ENCODE measurements at regions not wholly inside any gene's neighbourhood (a gene's known extent, or its start where the extent isn't known, plus 50 kb on each side); places are given as distances from the start of the nearest gene placed in this dataset.
"Not testable (repeated sequence)": the region's sequence is repeated elsewhere in the genome, so short reads cannot be mapped to it uniquely, and the experiment has no call there.

DNA sequence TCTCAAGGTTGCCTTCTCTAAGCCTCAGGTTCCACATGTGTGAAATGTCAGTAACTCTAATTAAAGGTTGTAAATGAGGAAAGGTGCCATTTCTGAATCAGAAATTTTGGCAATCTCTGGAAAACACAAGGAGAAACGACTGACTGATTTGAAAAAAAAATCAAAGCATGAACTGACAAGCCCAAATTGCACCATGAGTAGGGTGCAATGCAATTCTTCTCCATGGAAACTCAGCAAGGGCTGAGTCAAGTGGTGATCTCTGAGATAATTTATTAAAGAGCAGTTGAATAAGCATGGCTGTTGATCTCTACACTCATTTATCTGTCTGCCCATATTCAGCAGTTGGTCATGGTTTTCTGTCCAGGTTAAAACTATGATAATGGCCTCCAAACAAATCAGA, 201.6 kb upstream of the CMC1 start:
- no peak for DNase-seq

DNA sequence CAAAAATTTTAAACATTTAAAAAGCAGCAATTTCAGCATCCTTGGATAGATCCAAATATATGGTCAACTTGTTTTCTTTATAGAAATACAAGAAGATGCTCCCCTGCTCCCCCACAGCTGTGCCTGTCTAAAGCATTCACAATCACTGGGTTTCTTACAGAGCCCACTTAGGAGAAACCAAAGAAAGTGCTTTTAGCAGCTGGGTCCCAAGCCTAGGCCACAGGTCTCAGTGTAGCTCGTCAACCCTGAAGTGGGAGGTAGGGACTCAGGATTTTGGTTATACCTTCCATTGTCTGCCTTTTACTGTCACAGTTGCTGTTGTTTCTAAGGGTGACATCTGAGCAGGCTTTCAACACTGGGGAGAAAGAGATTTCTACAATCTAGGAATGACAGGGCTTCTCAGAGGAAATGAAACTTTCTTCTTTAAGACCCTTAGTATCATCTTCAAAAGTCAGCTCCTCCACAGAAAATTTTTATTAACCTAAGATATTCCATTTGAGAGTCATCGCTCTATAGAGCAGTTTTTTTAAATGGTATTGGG, 199.3 kb upstream of the CMC1 start:
- DNase-seq: no peak

DNA sequence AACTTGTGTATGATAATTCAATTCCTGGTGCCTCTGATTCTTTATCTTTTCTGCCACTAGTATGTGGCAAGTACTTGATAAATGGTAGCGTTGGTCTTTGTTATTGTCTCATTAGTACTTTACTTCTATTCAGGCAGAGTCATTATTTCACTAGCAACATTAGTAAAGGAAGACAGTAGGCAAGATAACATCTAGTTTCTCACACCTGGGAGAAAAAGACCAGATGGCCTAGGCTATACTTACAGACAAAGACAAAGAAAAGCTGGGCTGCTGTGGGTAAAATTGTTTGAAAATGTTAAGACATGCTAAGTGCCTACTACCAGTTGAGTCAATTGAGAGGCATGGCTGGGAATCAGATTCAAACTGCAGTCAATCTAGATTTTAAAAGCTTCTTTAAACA, 198.7 kb upstream of the CMC1 start:
- no peak for DNase-seq

DNA sequence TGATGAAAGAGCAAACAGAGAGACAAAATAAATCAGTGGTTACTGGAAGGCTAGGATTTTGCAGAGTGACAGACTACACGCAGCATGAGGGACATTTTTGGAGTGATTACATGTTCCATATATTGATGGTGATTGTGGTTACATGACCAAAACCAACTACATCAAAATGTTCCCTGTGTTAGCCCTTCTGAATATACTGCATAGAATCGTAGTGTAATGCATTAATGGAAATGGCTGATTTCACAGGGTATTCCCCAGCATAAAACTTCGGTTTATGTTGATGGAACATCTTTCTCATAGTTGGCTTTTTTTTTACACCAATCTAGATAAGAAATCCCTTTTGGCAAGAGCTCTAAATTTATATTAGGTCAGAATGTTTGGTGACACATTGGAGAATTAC, 191.3 kb upstream of the CMC1 start:
- no peak for DNase-seq

DNA sequence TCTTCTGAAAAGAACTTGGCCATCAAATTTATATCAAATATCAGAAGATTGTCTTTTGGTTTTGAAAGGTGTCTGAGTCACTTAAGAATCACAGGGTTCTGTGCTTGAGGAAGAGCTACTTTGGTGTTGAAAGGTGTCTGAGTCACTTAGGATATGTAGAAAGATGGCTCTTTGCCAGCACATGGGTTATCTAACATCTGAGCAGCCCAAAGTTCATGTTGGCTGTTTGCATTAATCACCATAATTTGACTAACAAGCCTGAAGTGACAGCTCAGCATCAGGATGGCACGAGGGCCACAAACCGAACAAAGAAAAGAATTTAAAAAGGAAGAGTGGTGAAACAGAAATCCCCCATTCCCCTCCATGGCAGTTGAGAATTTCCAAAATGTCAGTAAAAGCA, 190.5 kb upstream of the CMC1 start:
- DNase-seq: peak; percentile 13 to 33

DNA sequence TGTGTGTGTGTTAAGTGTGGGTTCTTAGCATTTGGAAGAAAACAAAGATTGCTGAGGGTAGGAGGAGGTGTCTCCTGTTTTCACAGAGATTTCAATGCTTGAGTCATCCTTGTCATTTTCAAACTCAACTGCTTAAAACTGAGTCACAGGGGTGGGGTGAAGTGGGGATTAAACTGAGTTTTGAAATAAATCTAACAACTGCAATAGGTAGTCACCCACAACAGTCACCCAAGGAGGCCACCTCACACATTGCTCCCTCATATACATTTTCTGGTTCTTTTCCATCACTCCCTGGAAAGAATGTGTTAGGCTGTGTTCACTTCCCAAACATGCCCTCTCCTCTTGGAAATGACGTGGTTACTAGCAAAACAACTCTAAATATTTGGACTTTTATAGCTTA, 187.7 kb upstream of the CMC1 start:
- peak; percentile 24 to 35 for DNase-seq

DNA sequence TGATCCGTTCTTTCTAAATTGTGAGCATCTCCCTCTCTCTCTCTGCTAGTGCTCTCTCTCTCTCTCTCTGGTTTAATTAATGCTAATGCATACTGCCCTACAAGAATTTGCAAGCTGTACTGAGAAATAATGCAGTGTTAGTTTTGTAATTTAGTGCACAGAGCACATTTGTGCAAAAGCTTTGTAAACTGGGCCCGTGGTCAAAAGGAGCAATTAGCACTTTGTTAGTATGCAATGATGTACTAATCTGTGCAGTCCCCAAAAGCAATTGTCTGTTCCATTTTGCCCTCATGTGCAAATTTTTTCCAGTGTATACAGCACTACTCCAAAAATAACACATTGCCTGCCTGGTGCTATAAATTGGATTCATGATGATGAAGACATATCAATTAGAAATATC, 184.6 kb upstream of the CMC1 start:
- no peak for DNase-seq

DNA sequence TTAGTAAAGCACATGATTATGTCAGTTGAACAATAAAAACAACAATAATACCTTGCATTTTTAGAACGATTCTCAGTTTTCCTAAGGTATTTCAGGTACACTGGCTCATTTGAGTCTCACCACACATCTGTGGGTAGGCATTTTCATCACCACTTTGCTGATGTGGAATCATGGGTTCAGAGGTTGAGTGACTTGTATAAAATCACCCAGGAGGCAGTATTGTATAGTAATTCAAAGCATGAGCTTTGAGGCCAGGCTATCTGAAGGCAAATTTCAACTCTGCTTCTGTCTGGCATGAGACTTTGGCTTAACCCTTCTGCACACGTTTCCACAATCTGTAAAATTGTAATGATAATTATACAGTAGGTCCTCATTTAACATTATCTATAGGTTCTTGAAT, 183.9 kb upstream of the CMC1 start:
- DNase-seq: no peak

DNA sequence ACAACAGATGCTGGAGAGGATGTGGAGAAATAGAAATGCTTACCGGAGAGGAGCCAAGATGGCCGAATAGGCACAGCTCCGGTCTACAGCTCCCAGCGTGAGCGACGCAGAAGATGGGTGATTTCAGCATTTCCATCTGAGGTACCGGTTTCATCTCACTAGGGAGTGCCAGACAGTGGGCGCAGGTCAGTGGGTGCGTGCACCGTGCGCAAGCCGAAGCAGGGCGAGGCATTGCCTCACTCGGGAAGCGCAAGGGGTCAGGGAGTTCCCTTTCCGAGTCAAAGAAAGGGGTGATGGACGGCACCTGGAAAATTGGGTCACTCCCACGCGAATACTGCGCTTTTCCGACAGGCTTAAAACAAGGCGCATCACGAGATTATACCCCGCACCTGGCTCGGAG, 182.2 kb upstream of the CMC1 start:
- DNase-seq: not testable (repeated sequence)

DNA sequence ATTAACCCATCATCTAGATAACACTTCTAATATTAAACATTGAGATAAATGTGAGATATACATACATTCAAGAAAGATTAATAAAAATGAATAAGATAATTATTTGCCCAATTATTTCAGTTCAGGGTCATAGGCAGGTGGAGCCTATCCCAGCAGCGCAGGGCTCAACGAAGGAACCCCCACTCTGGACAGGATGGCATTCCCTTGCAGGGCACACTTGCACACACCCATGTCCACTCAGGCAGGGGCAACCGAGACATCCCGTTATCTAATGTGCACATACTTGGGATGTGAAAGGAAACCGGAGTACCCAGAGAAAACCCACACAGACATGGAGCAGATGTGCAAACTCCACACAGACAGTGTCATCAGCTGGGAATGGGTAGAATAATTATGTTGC, 175.4 kb upstream of the CMC1 start:
- DNase-seq: no peak

DNA sequence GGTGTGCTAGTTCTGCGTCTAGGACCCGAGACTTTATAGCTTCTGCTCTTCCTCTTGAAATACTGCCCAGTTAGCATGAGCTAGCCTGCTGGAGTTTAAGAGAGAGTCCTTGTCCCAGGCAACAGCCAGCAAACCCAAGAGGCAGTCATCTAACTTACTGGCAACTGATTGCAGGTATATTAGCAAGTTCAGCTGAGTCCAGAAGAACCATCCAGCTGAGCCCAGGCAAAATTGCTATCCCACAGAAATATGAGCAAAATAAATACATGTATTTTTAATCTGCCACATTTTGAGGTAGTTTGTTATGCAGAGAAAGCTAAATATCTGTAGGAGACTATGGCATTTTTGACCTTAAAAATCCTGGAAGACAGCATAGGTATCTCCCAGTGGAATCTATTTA, 174.4 kb upstream of the CMC1 start:
- no peak for DNase-seq

DNA sequence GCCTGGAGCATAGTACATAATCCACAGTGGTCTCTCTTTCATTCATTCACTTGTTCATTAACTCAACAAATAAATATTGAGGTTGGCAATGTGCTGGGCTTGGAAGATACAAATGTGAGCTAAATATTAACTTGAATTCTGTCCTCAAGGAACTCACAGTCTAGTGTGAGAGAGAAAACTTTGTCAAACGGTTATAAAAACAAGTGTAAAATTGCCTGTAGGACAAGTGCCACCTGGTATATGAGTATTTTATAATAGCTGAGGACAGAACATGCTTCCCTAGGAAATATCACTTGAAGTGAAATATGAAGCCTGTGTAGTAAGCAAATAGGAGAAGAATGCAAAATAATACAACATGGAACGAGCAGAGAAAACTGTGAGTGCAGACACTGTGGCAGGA, 173.1 kb upstream of the CMC1 start:
- no peak for DNase-seq

DNA sequence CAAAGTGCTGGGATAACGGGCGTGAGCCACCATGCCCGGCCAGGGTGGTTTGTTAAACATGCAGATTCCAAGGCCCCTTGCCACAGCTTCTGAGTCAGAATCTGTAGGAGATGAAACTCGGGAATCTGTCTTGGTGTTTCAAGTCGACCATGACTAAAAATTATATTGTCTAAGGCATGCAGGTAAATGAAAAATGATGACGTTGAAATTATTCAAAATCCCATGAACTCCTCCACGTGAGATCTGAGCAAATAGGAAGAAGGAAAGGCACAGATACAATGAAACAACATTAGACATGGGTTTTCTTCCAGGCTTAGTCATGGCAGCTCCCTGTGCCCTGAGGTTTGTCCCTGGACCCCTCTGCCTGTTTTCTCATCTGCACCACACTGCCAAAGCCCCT, 172.0 kb upstream of the CMC1 start:
- DNase-seq: no peak

DNA sequence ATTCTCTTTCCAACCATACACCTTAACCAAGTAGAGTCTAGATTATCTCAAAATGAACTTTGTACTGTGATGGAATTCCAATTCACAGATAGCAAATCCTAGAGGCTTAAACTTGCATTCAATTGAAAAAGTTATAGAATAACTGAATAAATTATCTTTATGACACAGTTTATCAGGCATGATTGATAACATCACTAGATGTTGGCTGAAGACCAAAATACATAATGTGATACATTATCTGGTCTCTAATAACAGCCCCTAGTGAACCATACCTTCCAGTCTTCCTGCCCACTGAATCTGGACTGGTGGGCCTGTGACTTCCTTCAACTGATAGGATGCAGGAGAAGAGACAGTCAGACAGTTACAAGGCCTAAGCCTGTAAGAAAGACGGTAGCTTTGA, 165.2 kb upstream of the CMC1 start:
- DNase-seq: no peak

DNA sequence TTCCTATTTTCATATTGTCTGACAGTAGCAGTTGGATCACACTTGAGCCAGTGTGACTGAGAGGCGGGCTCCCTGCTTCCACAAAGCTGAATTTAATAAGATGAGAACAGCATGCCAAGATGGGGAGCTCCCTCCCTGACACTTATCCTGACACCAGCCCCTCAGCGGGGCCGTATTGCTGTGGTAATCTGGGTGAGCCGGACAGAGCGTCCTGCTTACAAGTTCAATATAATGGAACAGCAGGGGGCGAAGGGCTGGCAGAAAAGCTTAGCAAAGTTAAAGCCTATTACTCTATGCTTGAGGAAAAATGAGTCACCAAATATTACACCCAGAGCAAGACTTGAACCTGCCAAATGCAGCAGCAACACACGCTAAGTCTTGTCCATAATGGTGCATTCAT, 163.8 kb upstream of the CMC1 start:
- no peak for DNase-seq

DNA sequence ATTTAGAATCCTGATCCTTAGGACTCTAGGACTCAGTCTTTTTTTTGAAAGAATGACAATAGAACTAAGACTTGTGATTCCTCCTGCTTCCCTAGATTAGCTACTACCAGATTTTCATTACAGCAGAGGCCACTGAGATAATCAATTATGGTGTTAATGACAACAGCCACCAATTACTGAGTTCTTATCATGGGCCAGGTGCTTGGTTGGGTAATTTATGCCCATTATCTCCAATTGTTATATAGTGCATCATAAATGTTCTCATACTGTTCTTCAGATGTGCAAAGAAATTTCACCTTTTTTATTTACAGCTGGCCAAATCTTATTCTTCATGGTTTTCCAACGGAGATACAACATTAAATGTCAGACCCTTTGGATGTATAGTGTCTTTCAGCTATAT, 162.9 kb upstream of the CMC1 start:
- no peak for DNase-seq

DNA sequence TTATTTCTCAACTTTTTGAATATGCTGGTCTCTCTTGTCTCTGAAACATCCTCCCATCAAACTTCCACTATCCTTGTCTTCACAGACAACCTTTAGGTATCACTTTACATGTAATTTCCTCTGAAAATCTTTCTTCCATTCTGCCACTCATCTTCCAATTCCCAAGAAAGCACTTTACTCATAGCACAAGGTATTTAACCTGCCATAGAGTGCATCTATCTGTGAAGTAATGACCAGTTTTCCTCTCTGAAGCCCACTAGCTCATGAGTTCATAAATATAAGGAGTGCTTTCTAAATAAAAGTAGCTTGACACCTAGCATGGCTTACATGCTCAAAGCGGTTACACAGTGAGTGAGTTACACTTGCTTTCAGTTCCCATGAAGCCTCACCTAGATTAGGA, 160.7 kb upstream of the CMC1 start:
- no peak for DNase-seq

DNA sequence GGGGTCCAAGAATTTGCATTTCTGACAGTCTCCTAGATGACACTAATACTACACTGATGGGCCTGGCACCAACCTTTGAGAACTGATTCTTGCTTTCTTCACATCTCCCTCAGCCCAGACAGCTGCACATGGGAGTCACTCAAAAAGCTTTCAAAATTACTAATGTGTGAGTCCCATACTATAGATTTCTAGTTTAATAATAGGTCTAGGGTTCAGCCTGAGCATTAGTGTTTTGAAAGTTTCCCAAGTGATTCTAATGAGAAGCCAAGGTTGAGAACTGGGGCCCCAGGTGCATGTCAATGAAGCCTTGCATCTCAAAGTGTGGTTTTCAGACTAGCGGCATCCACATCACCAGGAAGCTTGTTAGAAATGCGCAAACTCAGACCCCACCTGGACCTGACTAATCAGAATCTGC, 159.9 kb upstream of the CMC1 start:
- DNase-seq: no peak

DNA sequence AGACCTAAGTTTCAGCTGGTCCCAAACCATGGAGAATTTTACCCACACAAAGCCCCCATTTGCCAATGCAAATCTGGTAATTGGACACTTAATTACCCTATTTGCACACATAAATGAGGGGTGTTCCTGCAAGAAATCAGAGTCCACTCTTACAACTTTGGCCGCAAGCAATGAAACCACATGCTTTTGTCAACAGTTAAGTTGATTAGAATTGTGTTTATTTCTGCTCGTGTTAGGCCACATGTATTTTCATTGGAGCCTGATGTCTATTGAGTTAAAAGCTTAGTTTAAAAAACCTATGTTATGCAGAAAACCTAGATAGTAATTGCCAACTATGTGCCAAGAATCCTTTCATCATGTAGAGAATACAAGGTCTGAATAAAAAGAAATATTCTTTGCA, 153.8 kb upstream of the CMC1 start:
- no peak for DNase-seq

DNA sequence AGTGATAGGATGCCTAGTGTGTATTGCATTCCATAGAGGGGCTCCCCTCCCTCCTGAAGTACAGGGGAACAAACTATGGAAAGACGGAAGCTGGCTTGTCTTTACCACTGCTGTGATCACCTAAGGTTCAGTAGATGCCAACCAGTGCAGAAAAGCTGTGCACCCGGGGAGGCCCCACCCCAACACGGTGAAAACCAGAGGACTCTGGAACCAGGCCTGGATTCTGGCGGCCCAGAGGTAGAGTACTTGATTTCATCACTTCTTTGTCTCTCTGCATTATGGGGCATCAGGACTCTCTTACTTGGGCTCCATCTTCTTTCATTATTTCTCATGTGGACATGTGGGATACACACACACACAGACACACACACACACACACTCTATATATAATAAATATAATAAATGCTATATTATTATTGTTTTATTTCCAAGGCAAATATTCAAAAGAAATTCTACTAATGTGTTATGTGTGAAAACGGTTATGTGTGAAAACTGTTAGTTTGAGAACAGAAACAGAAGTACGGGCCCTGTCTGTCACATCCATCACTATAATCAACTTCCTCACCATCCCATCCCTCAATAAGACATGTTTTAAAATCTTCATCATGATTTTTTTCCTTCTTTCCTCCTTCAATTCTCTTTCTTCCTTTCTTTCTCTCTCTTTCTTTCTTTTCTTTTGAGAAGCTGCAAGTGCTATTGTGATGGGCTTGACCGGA, 152.4 kb upstream of the CMC1 start:
- no peak for DNase-seq

DNA sequence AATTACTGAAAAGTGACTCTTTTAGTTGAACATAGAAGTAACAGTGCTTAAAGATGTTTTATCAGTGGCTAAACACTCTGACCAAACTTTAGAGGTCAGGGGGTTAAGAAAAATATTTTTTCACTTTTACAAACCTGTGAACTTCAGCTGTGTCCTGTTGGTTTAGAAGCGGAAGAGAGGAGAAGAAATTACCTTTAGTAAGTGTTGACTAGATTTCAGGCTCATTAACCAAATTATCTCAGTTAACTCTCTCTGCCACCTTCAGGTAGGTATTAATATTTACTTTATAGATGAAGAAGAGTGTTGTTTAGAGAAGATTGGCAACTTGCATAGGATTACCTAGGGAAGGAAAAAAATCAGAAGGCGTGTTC, 151.9 kb upstream of the CMC1 start:
- no peak for DNase-seq

DNA sequence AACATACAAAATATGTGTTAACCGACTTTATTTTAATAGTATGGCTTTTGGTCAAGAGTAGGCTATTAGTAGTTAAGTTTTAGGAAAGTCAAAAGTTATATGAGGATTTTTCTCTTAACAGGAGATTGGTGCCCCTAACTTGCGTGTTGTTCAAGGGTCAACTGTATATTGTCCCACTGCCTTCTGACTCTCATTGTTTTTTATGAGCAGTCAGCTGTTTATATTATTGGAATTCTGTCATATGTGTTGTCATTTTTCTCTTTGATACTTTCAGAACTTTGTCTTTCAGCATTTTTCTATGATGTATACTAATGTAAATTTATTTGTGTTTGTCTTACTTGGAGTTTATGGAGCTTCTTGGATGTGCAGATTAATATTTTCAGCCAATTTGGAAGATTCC, 142.1 kb upstream of the CMC1 start:
- DNase-seq: no peak

DNA sequence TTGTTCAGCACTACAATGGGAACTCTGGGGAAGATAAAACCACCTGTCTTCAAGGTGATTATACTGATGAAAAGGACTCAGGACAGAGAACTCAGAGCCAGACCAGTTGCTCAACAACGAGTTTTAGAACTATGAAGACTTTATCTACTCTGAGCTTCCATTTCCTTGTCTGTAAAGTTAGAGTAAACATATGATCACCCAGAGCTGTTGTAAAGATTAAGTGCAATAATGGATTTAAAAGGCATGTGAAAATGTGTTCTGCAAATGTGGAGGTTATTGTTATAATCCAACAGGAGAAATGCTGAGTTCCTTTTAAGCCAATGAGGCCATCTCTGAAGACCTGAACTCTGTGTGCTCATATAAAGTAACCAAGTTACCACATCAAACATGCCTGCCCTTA, 139.7 kb upstream of the CMC1 start:
- DNase-seq: no peak

DNA sequence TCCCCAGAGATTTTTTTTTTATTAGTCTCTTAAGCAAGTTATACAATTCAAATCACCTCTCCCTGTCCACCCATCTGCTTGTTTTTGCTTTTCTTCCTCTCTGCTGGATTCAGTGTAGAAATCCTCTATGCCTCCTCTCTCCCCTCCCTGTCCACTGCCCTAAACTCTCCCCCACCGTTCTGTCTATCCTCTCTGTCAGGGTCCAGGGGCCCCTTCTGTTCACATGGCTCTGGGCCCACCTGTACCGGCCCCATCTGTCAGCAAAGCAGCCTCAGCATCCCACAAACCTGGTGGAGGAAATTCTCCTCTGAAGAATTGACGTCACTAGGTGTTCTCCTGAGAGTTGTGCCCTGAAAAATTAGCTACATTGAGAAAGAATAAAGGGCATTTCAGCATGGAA, 137.6 kb upstream of the CMC1 start:
- no peak for DNase-seq

DNA sequence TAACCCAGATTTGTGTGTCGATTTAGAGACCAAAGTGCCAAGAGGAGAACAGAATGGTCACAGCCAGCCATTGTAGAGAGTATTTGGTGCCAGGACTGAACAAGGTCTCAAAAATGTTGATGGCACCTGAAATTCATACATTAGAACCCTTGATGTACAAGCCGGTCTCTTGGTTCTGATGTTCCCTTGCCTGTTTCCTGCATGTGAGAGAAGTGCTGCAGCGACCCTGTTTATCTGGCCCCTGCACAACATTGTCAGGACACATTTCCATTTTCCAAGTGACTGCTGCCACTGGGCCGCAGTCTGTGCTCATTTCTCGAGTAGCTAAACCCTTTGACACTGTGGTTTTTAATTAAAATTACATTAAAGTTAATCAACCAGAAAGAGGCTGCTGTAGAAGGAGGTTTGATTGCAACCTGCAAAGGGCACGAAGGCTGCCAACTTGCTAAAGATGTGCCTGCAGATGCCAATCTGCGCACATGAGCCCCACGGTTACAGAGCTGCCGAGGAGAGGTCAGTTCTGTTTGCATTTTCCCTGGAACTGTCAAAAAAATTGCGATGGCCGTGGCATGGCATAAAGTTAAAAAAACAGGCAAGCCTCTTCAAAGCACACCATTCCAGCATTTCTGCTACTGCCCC, 136.4 kb upstream of the CMC1 start:
- no peak for DNase-seq

All from activated CD4-positive, alpha-beta T cell treated with anti-CD3 and anti-CD28 coated beads, Interleukin-2, amount 50 U/mL, for 48 hours (primary cell).